SK-N-SH treated with all-trans-retinoic acid at 6 μM for 48 hours (cell line): ENCODE measurements at regions not wholly inside any gene's neighbourhood (a gene's known extent, or its start where the extent isn't known, plus 50 kb on each side); places are given as distances from the start of the nearest gene placed in this dataset.

ENCODE experiments used
- ARNTL ChIP-seq: fragments of 450-650 bp; formaldehyde crosslinking; IDR thresholded peaks from 2 replicates; pipeline ENCODE4 v1.5.0; 2020; ENCODE audit warnings: low read depth, mild to moderate bottlenecking, moderate library complexity, borderline replicate concordance
- CSDC2 ChIP-seq: fragments of 250-450 bp; sonication (Bioruptor Pico); IDR thresholded peaks from 2 replicates; pipeline ENCODE4 v1.5.0; 2020; ENCODE audit warnings: mild to moderate bottlenecking, moderate library complexity
- GLIS3 ChIP-seq: fragments of 250-450 bp; sonication (Bioruptor Pico); IDR thresholded peaks from 2 replicates; pipeline ENCODE4 v1.5.0; 2020; ENCODE audit warnings: mild to moderate bottlenecking, moderate library complexity
- PATZ1 ChIP-seq: fragments of 250-450 bp; sonication (Bioruptor Pico); IDR thresholded peaks from 2 replicates; pipeline ENCODE4 v1.8.0; 2020; ENCODE audit warnings: mild to moderate bottlenecking, moderate library complexity, borderline replicate concordance
- PPARA ChIP-seq: fragments of 250-450 bp; sonication (Bioruptor Pico); IDR thresholded peaks from 2 replicates; pipeline ENCODE4 v1.5.0; 2020; ENCODE audit warnings: mild to moderate bottlenecking, borderline replicate concordance
- ZC3H10 ChIP-seq: fragments of 250-450 bp; sonication (Bioruptor Pico); IDR thresholded peaks from 2 replicates; pipeline ENCODE4 v1.5.1; 2021; ENCODE audit warnings: mild to moderate bottlenecking, moderate library complexity
- ZFP3 ChIP-seq: fragments of 250-450 bp; sonication (Bioruptor Pico); IDR thresholded peaks from 2 replicates; pipeline ENCODE4 v1.5.0; 2020; ENCODE audit warnings: mild to moderate bottlenecking, moderate library complexity
- ZFP30 ChIP-seq: fragments of 450-650 bp; formaldehyde crosslinking; IDR thresholded peaks from 2 replicates; pipeline ENCODE4 v1.5.0; 2022; ENCODE audit warnings: mild to moderate bottlenecking, moderate library complexity
- ZNF565 ChIP-seq: fragments of 450-650 bp; formaldehyde crosslinking; conservative IDR thresholded peaks from 2 replicates; pipeline ENCODE4 v1.5.0; 2020; ENCODE audit warnings: low read depth, mild to moderate bottlenecking, moderate library complexity
- ZNF8 ChIP-seq: fragments of 450-650 bp; formaldehyde crosslinking; IDR thresholded peaks from 2 replicates; pipeline ENCODE4 v1.5.0; 2020; ENCODE audit warnings: mild to moderate bottlenecking, moderate library complexity

GRCh38 chr5:125103459-125103858, 357.0 kb upstream of the ZNF608 start:
- no peak for TF ChIP-seq ZFP3
- no peak for TF ChIP-seq ARNTL (CRISPR knock-in tag)
- no peak for TF ChIP-seq ZC3H10 (CRISPR knock-in tag)
- TF ChIP-seq ZNF8 (CRISPR knock-in tag), result no peak
- TF ChIP-seq PPARA (CRISPR knock-in tag), result no peak
- TF ChIP-seq GLIS3 (CRISPR knock-in tag), result no peak
- TF ChIP-seq CSDC2 (CRISPR knock-in tag), result no peak
- no peak for TF ChIP-seq ZFP30 (CRISPR knock-in tag)
- no peak for TF ChIP-seq ZNF565 (CRISPR knock-in tag)
- TF ChIP-seq PATZ1, result no peak
